IPS DF 19.7 (cell line): ENCODE measurements at regions not wholly inside any gene's neighbourhood (a gene's known extent, or its start where the extent isn't known, plus 50 kb on each side); places are given as distances from the start of the nearest gene placed in this dataset.
"Not testable (repeated sequence)": the region's sequence is repeated elsewhere in the genome, so short reads cannot be mapped to it uniquely, and the experiment has no call there.

Experiments used
- DNase-seq: peaks from one replicate; pipeline ENCODE4 v3.0.0-alpha.2; 2013; ENCODE audit warnings: low read depth, low spot score

- not testable (repeated sequence) for DNase-seq
Measured at GRCh38 chr10:121329631-121330030, 268.6 kb downstream of the FGFR2 start.

- DNase-seq = no peak
Measured at GRCh38 chr10:121330563-121330962, 267.7 kb downstream of the FGFR2 start.

GRCh38 chr10:121332353-121332752 lies 265.9 kb downstream of the FGFR2 start:
- DNase-seq = no peak

- DNase-seq = no peak
Measured at GRCh38 chr10:121332829-121333765, 265.1 kb downstream of the FGFR2 start.

- no peak for DNase-seq
Measured at GRCh38 chr10:121335386-121335925, 262.8 kb downstream of the FGFR2 start.

- DNase-seq = no peak
Measured at GRCh38 chr10:121337427-121337826, 260.8 kb downstream of the FGFR2 start.

- DNase-seq = no peak
Measured at GRCh38 chr10:121338206-121338980, 259.9 kb downstream of the FGFR2 start.

- DNase-seq = no peak
Measured at GRCh38 chr10:121339114-121339513, 259.1 kb downstream of the FGFR2 start.

- DNase-seq = peak; percentile 28
Measured at GRCh38 chr10:121340271-121340831, 257.9 kb downstream of the FGFR2 start.

- DNase-seq = no peak
Measured at GRCh38 chr10:121351540-121351939, 246.7 kb downstream of the FGFR2 start.

- DNase-seq = no peak
Measured at GRCh38 chr10:121352231-121352855, 245.9 kb downstream of the FGFR2 start.

- DNase-seq = no peak
Measured at GRCh38 chr10:121355161-121355560, 243.1 kb downstream of the FGFR2 start.

- DNase-seq = no peak
Measured at GRCh38 chr10:121356183-121356582, 242.1 kb downstream of the FGFR2 start.

GRCh38 chr10:121357401-121357800 lies 240.8 kb downstream of the FGFR2 start:
- no peak for DNase-seq

GRCh38 chr10:121362026-121362425 lies 236.2 kb downstream of the FGFR2 start:
- no peak for DNase-seq

- no peak for DNase-seq
Measured at GRCh38 chr10:121365566-121365965, 232.7 kb downstream of the FGFR2 start.

GRCh38 chr10:121368347-121369025 lies 229.8 kb downstream of the FGFR2 start:
- DNase-seq = no peak

- no peak for DNase-seq
Measured at GRCh38 chr10:121369616-121370015, 228.6 kb downstream of the FGFR2 start.

GRCh38 chr10:121371836-121372235 lies 226.4 kb downstream of the FGFR2 start:
- DNase-seq = no peak

GRCh38 chr10:121373411-121373810 lies 224.8 kb downstream of the FGFR2 start:
- no peak for DNase-seq

GRCh38 chr10:121374121-121374520 lies 224.1 kb downstream of the FGFR2 start:
- DNase-seq = no peak
